H54 (cell line): ENCODE measurements at regions not wholly inside any gene's neighbourhood (a gene's known extent, or its start where the extent isn't known, plus 50 kb on each side); places are given as distances from the start of the nearest gene placed in this dataset.
A peak's percentile ranks its signal among the peaks of the same experiment; 100 is the strongest.

ENCODE experiments used
- DNase-seq: peaks from one replicate; pipeline ENCODE4 v3.0.0; 2011; ENCODE audit warnings: low spot score, mixed read lengths; ENCODE audit not compliant: insufficient read length
- FAIRE-seq: peaks from 3 replicates; lab custom pipeline; 2011; peaks lifted over from hg19 to GRCh38; lab: Jason Lieb, UNC
- POLR2A ChIP-seq: IDR thresholded peaks from 2 replicates; pipeline ENCODE4 v1.6.1; 2011; ENCODE audit warnings: low read depth, mild to moderate bottlenecking, low read length

- FAIRE-seq: no peak
- TF ChIP-seq POLR2A: no peak
- DNase-seq: no peak
Measured at GRCh38 chr1:222865718-222866117, 50.9 kb downstream of the DISP1 start.

GRCh38 chr1:222867316-222867715 lies 52.5 kb downstream of the DISP1 start:
- DNase-seq (no peak), FAIRE-seq (no peak)
- TF ChIP-seq POLR2A: no peak

- DNase-seq (no peak), FAIRE-seq (no peak)
- no peak for TF ChIP-seq POLR2A
Measured at GRCh38 chr1:222876182-222876581, 61.3 kb downstream of the DISP1 start.

GRCh38 chr1:222877854-222878253 lies 63.0 kb downstream of the DISP1 start:
- no peak for TF ChIP-seq POLR2A
- DNase-seq: no peak
- FAIRE-seq: peak; percentile 62

- DNase-seq (peak; percentile 28), FAIRE-seq (peak; percentile 95)
- no peak for TF ChIP-seq POLR2A
Measured at GRCh38 chr1:222880587-222880986, 65.7 kb downstream of the DISP1 start.

- no peak for DNase-seq
- peak; percentile 30 for FAIRE-seq
- TF ChIP-seq POLR2A: no peak
Measured at GRCh38 chr1:222886194-222886854, 71.5 kb downstream of the DISP1 start.

GRCh38 chr1:222886878-222887351 lies 72.1 kb downstream of the DISP1 start:
- no peak for TF ChIP-seq POLR2A
- FAIRE-seq (no peak), DNase-seq (no peak)

- DNase-seq: no peak
- no peak for FAIRE-seq
- no peak for TF ChIP-seq POLR2A
Measured at GRCh38 chr1:222889440-222889839, 74.6 kb downstream of the DISP1 start.

- FAIRE-seq: peak; percentile 30
- TF ChIP-seq POLR2A: no peak
- no peak for DNase-seq
Measured at GRCh38 chr1:222890716-222891115, 75.9 kb downstream of the DISP1 start.

GRCh38 chr1:222891578-222891977 lies 76.7 kb downstream of the DISP1 start:
- FAIRE-seq (no peak), DNase-seq (no peak)
- no peak for TF ChIP-seq POLR2A

- no peak for DNase-seq
- FAIRE-seq: no peak
- TF ChIP-seq POLR2A: no peak
Measured at GRCh38 chr1:222892137-222892769, 77.4 kb downstream of the DISP1 start.

- DNase-seq (no peak), FAIRE-seq (no peak)
- TF ChIP-seq POLR2A: no peak
Measured at GRCh38 chr1:222893255-222893654, 78.4 kb downstream of the DISP1 start.

- TF ChIP-seq POLR2A: no peak
Measured at GRCh38 chr1:222894331-222894730, 79.5 kb downstream of the DISP1 start.

GRCh38 chr1:222896630-222897526 lies 82.0 kb downstream of the DISP1 start:
- DNase-seq: no peak
- FAIRE-seq: no peak
- TF ChIP-seq POLR2A: no peak

More at GRCh38 chr1:222894331-222894730, 79.5 kb downstream of the DISP1 start:
- DNase-seq (no peak), FAIRE-seq (no peak)
